Neural cell (in vitro differentiated cells): ENCODE measurements at regions not wholly inside any gene's neighbourhood (a gene's known extent, or its start where the extent isn't known, plus 50 kb on each side); places are given as distances from the start of the nearest gene placed in this dataset.

Experiments used
- H2AFZ ChIP-seq: fragments of 200-600, 300-800 bp; sonication (generic), shearing (Covaris generic); 2 replicates; pipeline ENCODE4 v1.6.0; 2014; ENCODE audit warnings: low read depth, mild to moderate bottlenecking, antibody characterized with exemption, low read length, moderate library complexity
- H3F3A ChIP-seq: fragments of 200-600 bp; shearing (Covaris generic); 2 replicates; pipeline ENCODE4 v1.6.1; 2016; ENCODE audit warnings: mild to moderate bottlenecking, moderate library complexity, mixed read lengths, antibody characterized with exemption, low read length; ENCODE audit not compliant: insufficient read depth, poor library complexity, severe bottlenecking
- H3K27ac ChIP-seq: fragments of 200-600, 300-800 bp; sonication (generic), shearing (Covaris generic); 2 replicates; pipeline ENCODE4 v1.5.1; 2014; ENCODE audit warnings: mild to moderate bottlenecking, low read length, moderate library complexity
- H3K27me3 ChIP-seq: fragments of 300-800, 200-600 bp; sonication (generic), shearing (Covaris generic); 2 replicates; pipeline ENCODE4 v1.6.0; 2014; ENCODE audit warnings: mild to moderate bottlenecking, low read depth, low read length, moderate library complexity; ENCODE audit not compliant: insufficient read depth
- H3K36me3 ChIP-seq: fragments of 300-800, 200-600 bp; sonication (generic), shearing (Covaris generic); 2 replicates; pipeline ENCODE4 v1.5.1; 2014; ENCODE audit warnings: mild to moderate bottlenecking, antibody characterized with exemption, low read length, moderate library complexity; ENCODE audit not compliant: insufficient read depth
- H3K4me2 ChIP-seq: fragments of 300-800, 200-600 bp; sonication (generic), shearing (Covaris generic); 2 replicates; pipeline ENCODE4 v1.6.0; 2014; ENCODE audit warnings: mild to moderate bottlenecking, low read length
- H3K4me3 ChIP-seq: fragments of 300-800, 200-600 bp; sonication (generic), shearing (Covaris generic); 2 replicates; pipeline ENCODE4 v1.5.1; 2014; ENCODE audit warnings: mild to moderate bottlenecking, low read length, moderate library complexity
- H3K79me2 ChIP-seq: fragments of 200-600 bp; shearing (Covaris generic); replicated peaks from 2 replicates; pipeline ENCODE4 v1.6.0; 2014; ENCODE audit warnings: mild to moderate bottlenecking, low read length, moderate library complexity; ENCODE audit not compliant: insufficient read depth
- H3K9ac ChIP-seq: fragments of 300-800, 200-600 bp; sonication (generic), shearing (Covaris generic); 2 replicates; pipeline ENCODE4 v1.6.1; 2016; ENCODE audit warnings: mild to moderate bottlenecking, low read length, mixed read lengths
- H3K9me2 ChIP-seq: fragments of 200-600 bp; shearing (Covaris generic); 2 replicates; pipeline ENCODE4 v1.6.1; 2016; ENCODE audit warnings: mild to moderate bottlenecking, low read length, mixed read lengths; ENCODE audit not compliant: insufficient read depth
- H3K9me3 ChIP-seq: fragments of 200-600, 300-800 bp; sonication (generic), shearing (Covaris generic); 2 replicates; pipeline ENCODE4 v1.6.1; 2016; ENCODE audit warnings: mild to moderate bottlenecking, mixed run types, low read length, moderate library complexity, mixed read lengths
- H4K20me1 ChIP-seq: fragments of 200-600 bp; shearing (Covaris generic); 2 replicates; pipeline ENCODE4 v1.6.1; 2016; ENCODE audit warnings: mild to moderate bottlenecking, mixed run types; ENCODE audit not compliant: insufficient read depth
- EP300 ChIP-seq: fragments of 450-650 bp; conservative IDR thresholded peaks from 2 replicates; pipeline ENCODE4 v1.6.1; 2014; ENCODE audit warnings: antibody characterized with exemption, mild to moderate bottlenecking, moderate library complexity; ENCODE audit not compliant: poor library complexity, severe bottlenecking
- EZH2 ChIP-seq: fragments of 200-600, 300-800 bp; shearing (Covaris generic), sonication (generic); IDR thresholded peaks from 2 replicates; pipeline ENCODE4 v1.6.1; 2014; ENCODE audit warnings: antibody characterized with exemption, low read length, borderline replicate concordance, mild to moderate bottlenecking; ENCODE audit not compliant: insufficient read depth, poor library complexity, severe bottlenecking
- MXI1 ChIP-seq: fragments of 450-650 bp; conservative IDR thresholded peaks from 2 replicates; pipeline ENCODE4 v1.6.1; 2014; ENCODE audit warnings: antibody characterized with exemption, mild to moderate bottlenecking; ENCODE audit not compliant: poor library complexity, severe bottlenecking
- POLR2AphosphoS5 ChIP-seq: IDR thresholded peaks from 2 replicates; pipeline ENCODE4 v1.6.1; 2012
- RAD21 ChIP-seq: fragments of 450-650 bp; conservative IDR thresholded peaks from 2 replicates; pipeline ENCODE4 v1.6.1; 2014; ENCODE audit warnings: antibody characterized with exemption, mild to moderate bottlenecking, moderate library complexity
- SMC3 ChIP-seq: fragments of 450-650 bp; conservative IDR thresholded peaks from 2 replicates; pipeline ENCODE4 v1.6.1; 2014; ENCODE audit warnings: antibody characterized with exemption, mild to moderate bottlenecking, moderate library complexity; ENCODE audit not compliant: poor library complexity
- TAF1 ChIP-seq: IDR thresholded peaks from 2 replicates; pipeline ENCODE4 v1.6.1; 2012; ENCODE audit warnings: low read depth
- TF ChIP-seq, protein P1 (sequence below): IDR thresholded peaks from 2 replicates; pipeline ENCODE4 v1.6.1; 2012; ENCODE audit warnings: borderline replicate concordance
- TF ChIP-seq, protein P2 (sequence below): fragments of 450-650 bp; IDR thresholded peaks from 2 replicates; pipeline ENCODE4 v1.5.1; 2014; ENCODE audit warnings: antibody characterized with exemption, mild to moderate bottlenecking, moderate library complexity; ENCODE audit not compliant: poor library complexity, severe bottlenecking

DNA sequence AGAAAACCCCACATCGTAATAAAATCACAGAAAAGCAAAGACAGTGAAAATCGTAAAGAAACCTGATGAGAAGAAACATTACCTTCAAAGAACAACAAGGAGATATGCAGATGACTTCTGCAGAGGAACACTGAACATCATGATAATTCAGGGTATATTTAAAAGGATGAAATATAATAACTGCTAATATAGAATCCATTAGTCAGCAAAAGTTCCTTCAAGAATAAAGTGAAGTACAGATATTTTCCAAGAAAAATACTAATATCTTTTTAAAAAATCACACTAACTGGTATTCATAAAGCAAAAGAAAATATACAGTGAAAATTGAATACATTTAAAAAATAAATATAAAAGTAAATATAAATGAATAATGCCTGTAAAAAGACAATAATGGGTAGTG lies 176.3 kb upstream of the VEGFC start:
- no peak for TF ChIP-seq SMC3
- TF ChIP-seq, protein P1, sequence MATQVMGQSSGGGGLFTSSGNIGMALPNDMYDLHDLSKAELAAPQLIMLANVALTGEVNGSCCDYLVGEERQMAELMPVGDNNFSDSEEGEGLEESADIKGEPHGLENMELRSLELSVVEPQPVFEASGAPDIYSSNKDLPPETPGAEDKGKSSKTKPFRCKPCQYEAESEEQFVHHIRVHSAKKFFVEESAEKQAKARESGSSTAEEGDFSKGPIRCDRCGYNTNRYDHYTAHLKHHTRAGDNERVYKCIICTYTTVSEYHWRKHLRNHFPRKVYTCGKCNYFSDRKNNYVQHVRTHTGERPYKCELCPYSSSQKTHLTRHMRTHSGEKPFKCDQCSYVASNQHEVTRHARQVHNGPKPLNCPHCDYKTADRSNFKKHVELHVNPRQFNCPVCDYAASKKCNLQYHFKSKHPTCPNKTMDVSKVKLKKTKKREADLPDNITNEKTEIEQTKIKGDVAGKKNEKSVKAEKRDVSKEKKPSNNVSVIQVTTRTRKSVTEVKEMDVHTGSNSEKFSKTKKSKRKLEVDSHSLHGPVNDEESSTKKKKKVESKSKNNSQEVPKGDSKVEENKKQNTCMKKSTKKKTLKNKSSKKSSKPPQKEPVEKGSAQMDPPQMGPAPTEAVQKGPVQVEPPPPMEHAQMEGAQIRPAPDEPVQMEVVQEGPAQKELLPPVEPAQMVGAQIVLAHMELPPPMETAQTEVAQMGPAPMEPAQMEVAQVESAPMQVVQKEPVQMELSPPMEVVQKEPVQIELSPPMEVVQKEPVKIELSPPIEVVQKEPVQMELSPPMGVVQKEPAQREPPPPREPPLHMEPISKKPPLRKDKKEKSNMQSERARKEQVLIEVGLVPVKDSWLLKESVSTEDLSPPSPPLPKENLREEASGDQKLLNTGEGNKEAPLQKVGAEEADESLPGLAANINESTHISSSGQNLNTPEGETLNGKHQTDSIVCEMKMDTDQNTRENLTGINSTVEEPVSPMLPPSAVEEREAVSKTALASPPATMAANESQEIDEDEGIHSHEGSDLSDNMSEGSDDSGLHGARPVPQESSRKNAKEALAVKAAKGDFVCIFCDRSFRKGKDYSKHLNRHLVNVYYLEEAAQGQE, result no peak
- no peak for TF ChIP-seq MXI1
- TF ChIP-seq TAF1, result no peak
- no peak for TF ChIP-seq EZH2
- TF ChIP-seq EP300, result no peak
- TF ChIP-seq RAD21, result no peak
- no peak for TF ChIP-seq POLR2AphosphoS5
- TF ChIP-seq, protein P2, sequence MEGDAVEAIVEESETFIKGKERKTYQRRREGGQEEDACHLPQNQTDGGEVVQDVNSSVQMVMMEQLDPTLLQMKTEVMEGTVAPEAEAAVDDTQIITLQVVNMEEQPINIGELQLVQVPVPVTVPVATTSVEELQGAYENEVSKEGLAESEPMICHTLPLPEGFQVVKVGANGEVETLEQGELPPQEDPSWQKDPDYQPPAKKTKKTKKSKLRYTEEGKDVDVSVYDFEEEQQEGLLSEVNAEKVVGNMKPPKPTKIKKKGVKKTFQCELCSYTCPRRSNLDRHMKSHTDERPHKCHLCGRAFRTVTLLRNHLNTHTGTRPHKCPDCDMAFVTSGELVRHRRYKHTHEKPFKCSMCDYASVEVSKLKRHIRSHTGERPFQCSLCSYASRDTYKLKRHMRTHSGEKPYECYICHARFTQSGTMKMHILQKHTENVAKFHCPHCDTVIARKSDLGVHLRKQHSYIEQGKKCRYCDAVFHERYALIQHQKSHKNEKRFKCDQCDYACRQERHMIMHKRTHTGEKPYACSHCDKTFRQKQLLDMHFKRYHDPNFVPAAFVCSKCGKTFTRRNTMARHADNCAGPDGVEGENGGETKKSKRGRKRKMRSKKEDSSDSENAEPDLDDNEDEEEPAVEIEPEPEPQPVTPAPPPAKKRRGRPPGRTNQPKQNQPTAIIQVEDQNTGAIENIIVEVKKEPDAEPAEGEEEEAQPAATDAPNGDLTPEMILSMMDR, result no peak
- Histone ChIP-seq H3K36me3 (no peaks in the 10 kb centered on the region), H3K79me2 (no peaks in the 10 kb centered on the region), H3K27ac (no peak overlapping the region), H2AFZ (no peak overlapping the region), H3K27me3 (no peaks in the 10 kb centered on the region), H3K9ac (no peak overlapping the region), H3K9me2 (no peaks in the 10 kb centered on the region), H3F3A (no peaks in the 10 kb centered on the region), H3K4me3 (no peak overlapping the region), H3K4me2 (no peak overlapping the region), H3K9me3 (no peaks in the 10 kb centered on the region), H4K20me1 (no peaks in the 10 kb centered on the region)

DNA sequence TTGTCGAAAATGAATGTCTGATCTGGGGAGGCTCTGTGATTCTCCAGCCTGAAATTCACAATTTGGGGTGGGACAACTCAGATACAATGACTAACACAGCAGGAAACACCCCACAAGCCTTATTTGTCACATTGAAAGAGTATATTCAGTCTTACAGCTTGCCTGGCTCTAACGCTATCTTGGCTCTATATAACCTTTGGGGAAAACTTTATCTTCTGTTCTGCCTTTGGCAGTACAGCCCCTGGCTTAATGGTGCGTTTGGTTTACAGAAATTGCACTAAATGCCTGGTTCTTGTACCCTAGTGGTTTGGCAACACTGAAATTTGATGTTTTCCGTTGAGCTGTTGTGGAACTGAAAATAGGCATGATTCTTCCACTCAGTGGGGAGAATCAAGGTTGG lies 178.1 kb upstream of the VEGFC start:
- Histone ChIP-seq H2AFZ (no peak overlapping the region), H3K9ac (no peak overlapping the region), H3K79me2 (no peaks in the 10 kb centered on the region), H3K4me2 (no peak overlapping the region), H3K4me3 (no peak overlapping the region), H3F3A (no peaks in the 10 kb centered on the region), H3K36me3 (no peaks in the 10 kb centered on the region), H3K27ac (no peak overlapping the region), H3K9me2 (no peaks in the 10 kb centered on the region), H3K9me3 (no peaks in the 10 kb centered on the region), H4K20me1 (no peaks in the 10 kb centered on the region), H3K27me3 (no peaks in the 10 kb centered on the region)
- TF ChIP-seq SMC3 (no peak), MXI1 (no peak), TAF1 (no peak), RAD21 (no peak), POLR2AphosphoS5 (no peak), EP300 (no peak), EZH2 (no peak)
- TF ChIP-seq, protein P1, result no peak
- TF ChIP-seq, protein P2, result no peak
